Astrocyte (in vitro differentiated cells and primary cell): ENCODE measurements at regions not wholly inside any gene's neighbourhood (a gene's known extent, or its start where the extent isn't known, plus 50 kb on each side); places are given as distances from the start of the nearest gene placed in this dataset.

Experiments
- DNase-seq: peaks from one replicate; pipeline ENCODE4 v3.0.0-alpha.2; 2010; ENCODE audit warnings: low read depth
- FAIRE-seq: peaks from 2 replicates; lab custom pipeline; 2011; peaks lifted over from hg19 to GRCh38; lab: Jason Lieb, UNC
- H2AFZ ChIP-seq: 2 replicates; pipeline ENCODE4 v1.6.0; 2012; ENCODE audit warnings: low read depth, low read length, inconsistent platforms
- H3K27ac ChIP-seq: 2 replicates; pipeline ENCODE4 v1.5.1; 2011; ENCODE audit warnings: low read depth, low read length, inconsistent platforms
- H3K27me3 ChIP-seq: 2 replicates; pipeline ENCODE4 v1.6.0; 2011; ENCODE audit warnings: low read length, inconsistent platforms; ENCODE audit not compliant: insufficient read depth
- H3K36me3 ChIP-seq: 2 replicates; pipeline ENCODE4 v1.5.1; 2011; ENCODE audit warnings: low read length, inconsistent platforms; ENCODE audit not compliant: insufficient read depth
- H3K4me1 ChIP-seq: 2 replicates; pipeline ENCODE4 v1.5.1; 2011; ENCODE audit warnings: low read length, inconsistent platforms; ENCODE audit not compliant: insufficient read depth
- H3K4me2 ChIP-seq: 2 replicates; pipeline ENCODE4 v1.6.0; 2012; ENCODE audit warnings: low read length, inconsistent platforms
- H3K4me3 ChIP-seq: 2 replicates; pipeline ENCODE4 v1.5.1; 2011; ENCODE audit warnings: low read depth, mild to moderate bottlenecking, low read length, inconsistent platforms; ENCODE audit not compliant: insufficient read depth
- H3K79me2 ChIP-seq: 2 replicates; pipeline ENCODE4 v1.6.0; 2012; ENCODE audit warnings: mild to moderate bottlenecking, low read length, inconsistent platforms; ENCODE audit not compliant: insufficient read depth
- H3K9ac ChIP-seq: 2 replicates; pipeline ENCODE4 v1.6.0; 2012; ENCODE audit warnings: mild to moderate bottlenecking, low read length, inconsistent platforms
- H3K9me3 ChIP-seq: 2 replicates; pipeline ENCODE4 v1.5.1; 2012; ENCODE audit warnings: low read depth, mild to moderate bottlenecking, low read length, inconsistent platforms; ENCODE audit not compliant: insufficient read depth
- H4K20me1 ChIP-seq: 2 replicates; pipeline ENCODE4 v1.6.0; 2012; ENCODE audit warnings: low read length, inconsistent platforms; ENCODE audit not compliant: insufficient read depth
- H3K27ac Mint-ChIP-seq: one replicate; pipeline ENCODE4 v1.8.0; 2021; ENCODE audit warnings: mild to moderate bottlenecking, mixed read lengths; ENCODE audit not compliant: unreplicated experiment
- H3K27me3 Mint-ChIP-seq: one replicate; pipeline ENCODE4 v1.8.0; 2021; ENCODE audit warnings: low read depth, mixed read lengths; ENCODE audit not compliant: unreplicated experiment
- H3K36me3 Mint-ChIP-seq: one replicate; pipeline ENCODE4 v1.8.0; 2021; ENCODE audit warnings: low read depth, mixed read lengths; ENCODE audit not compliant: unreplicated experiment
- H3K4me1 Mint-ChIP-seq: one replicate; pipeline ENCODE4 v1.8.0; 2021; ENCODE audit warnings: low read depth, mixed read lengths; ENCODE audit not compliant: unreplicated experiment
- H3K4me3 Mint-ChIP-seq: one replicate; pipeline ENCODE4 v1.8.0; 2021; ENCODE audit warnings: mild to moderate bottlenecking, moderate library complexity, mixed read lengths; ENCODE audit not compliant: unreplicated experiment
- H3K9me3 Mint-ChIP-seq: one replicate; pipeline ENCODE4 v1.8.0; 2021; ENCODE audit warnings: mild to moderate bottlenecking, mixed read lengths; ENCODE audit not compliant: unreplicated experiment
- EZH2 ChIP-seq: IDR thresholded peaks from 2 replicates; pipeline ENCODE4 v1.6.1; 2012; ENCODE audit warnings: mild to moderate bottlenecking, low read length, inconsistent platforms; ENCODE audit not compliant: insufficient read depth
- TF ChIP-seq, protein P1 (sequence below): IDR thresholded peaks from 2 replicates; pipeline ENCODE4 v1.5.1; 2011; ENCODE audit warnings: low read depth, mild to moderate bottlenecking, inconsistent platforms, low read length, moderate library complexity; ENCODE audit not compliant: insufficient read depth

DNA sequence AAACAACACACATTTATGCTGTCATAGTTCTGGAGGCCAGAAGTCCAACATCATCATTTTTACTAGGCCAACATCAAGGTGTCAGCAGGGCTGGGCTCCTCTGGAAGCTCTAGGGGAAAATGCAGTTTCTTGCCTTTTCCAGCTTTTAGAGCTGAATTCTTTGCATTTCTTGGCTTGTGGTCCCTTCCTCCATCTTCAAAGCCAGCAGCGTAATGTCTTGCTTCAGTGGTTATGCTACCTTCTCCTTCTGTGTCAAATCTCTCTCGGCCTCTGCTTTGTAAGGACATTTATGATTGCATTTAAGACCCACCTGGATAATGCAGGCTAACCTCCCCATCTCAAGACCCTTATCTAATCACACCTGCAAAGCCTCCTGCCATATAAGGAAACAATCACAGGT is 66.5 kb upstream of the ANKRD1 start:
- no peak for TF ChIP-seq EZH2
- TF ChIP-seq, protein P1, sequence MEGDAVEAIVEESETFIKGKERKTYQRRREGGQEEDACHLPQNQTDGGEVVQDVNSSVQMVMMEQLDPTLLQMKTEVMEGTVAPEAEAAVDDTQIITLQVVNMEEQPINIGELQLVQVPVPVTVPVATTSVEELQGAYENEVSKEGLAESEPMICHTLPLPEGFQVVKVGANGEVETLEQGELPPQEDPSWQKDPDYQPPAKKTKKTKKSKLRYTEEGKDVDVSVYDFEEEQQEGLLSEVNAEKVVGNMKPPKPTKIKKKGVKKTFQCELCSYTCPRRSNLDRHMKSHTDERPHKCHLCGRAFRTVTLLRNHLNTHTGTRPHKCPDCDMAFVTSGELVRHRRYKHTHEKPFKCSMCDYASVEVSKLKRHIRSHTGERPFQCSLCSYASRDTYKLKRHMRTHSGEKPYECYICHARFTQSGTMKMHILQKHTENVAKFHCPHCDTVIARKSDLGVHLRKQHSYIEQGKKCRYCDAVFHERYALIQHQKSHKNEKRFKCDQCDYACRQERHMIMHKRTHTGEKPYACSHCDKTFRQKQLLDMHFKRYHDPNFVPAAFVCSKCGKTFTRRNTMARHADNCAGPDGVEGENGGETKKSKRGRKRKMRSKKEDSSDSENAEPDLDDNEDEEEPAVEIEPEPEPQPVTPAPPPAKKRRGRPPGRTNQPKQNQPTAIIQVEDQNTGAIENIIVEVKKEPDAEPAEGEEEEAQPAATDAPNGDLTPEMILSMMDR, result no peak
- no peaks in the 10 kb centered on the region for H3K4me1 Mint-ChIP-seq
- Histone ChIP-seq H2AFZ (no peak overlapping the region), H3K9me3 (no peaks in the 10 kb centered on the region), H4K20me1 (no peaks in the 10 kb centered on the region), H3K4me1 (no peaks in the 10 kb centered on the region), H3K36me3 (no peaks in the 10 kb centered on the region), H3K79me2 (no peaks in the 10 kb centered on the region), H3K4me3 (no peak overlapping the region), H3K4me2 (no peak overlapping the region), H3K27ac (no peak overlapping the region), H3K9ac (no peak overlapping the region), H3K27me3 (no peaks in the 10 kb centered on the region)
- no peak overlapping the region for H3K27ac Mint-ChIP-seq
- DNase-seq (no peak), FAIRE-seq (no peak)
- peaks cover 13% of the 10 kb centered on the region for H3K27me3 Mint-ChIP-seq
- no peak overlapping the region for H3K4me3 Mint-ChIP-seq
- peaks cover 2% of the 10 kb centered on the region for H3K9me3 Mint-ChIP-seq
- no peaks in the 10 kb centered on the region for H3K36me3 Mint-ChIP-seq

DNA sequence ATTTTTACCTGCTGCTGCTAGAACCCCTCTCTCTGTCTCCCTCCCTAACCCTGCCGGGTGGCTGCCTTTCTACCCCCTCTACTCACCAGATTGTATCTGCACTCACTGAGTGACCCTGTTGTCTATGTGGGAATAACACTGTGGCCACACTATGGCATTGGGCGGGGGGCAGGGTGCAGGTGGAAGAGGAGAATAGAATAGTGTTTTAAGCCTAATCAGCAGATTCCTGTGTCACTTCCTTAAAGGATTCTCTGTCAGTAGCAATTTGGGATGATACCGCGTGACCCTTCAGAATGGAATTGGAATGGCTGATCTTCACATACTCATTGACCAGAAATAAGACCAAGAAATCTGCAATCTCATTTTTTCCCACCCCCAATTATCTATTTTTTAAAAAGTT is 67.1 kb upstream of the ANKRD1 start:
- no peaks in the 10 kb centered on the region for H3K79me2 ChIP-seq
- H3K4me3 Mint-ChIP-seq, result no peak overlapping the region
- no peak overlapping the region for H3K9ac ChIP-seq
- no peaks in the 10 kb centered on the region for H4K20me1 ChIP-seq
- no peaks in the 10 kb centered on the region for H3K27me3 ChIP-seq
- DNase-seq (no peak), FAIRE-seq (no peak)
- H3K36me3 ChIP-seq, result no peaks in the 10 kb centered on the region
- no peak for TF ChIP-seq EZH2
- TF ChIP-seq, protein P1, result no peak
- no peak overlapping the region for H3K4me3 ChIP-seq
- H3K9me3 Mint-ChIP-seq, result peaks cover 2% of the 10 kb centered on the region
- peaks cover 13% of the 10 kb centered on the region for H3K27me3 Mint-ChIP-seq
- H3K9me3 ChIP-seq, result no peaks in the 10 kb centered on the region
- H3K4me1 ChIP-seq, result no peaks in the 10 kb centered on the region
- no peak overlapping the region for H3K27ac ChIP-seq
- no peaks in the 10 kb centered on the region for H3K36me3 Mint-ChIP-seq
- H3K27ac Mint-ChIP-seq, result no peak overlapping the region
- no peak overlapping the region for H3K4me2 ChIP-seq
- no peaks in the 10 kb centered on the region for H3K4me1 Mint-ChIP-seq
- H2AFZ ChIP-seq, result no peak overlapping the region

DNA sequence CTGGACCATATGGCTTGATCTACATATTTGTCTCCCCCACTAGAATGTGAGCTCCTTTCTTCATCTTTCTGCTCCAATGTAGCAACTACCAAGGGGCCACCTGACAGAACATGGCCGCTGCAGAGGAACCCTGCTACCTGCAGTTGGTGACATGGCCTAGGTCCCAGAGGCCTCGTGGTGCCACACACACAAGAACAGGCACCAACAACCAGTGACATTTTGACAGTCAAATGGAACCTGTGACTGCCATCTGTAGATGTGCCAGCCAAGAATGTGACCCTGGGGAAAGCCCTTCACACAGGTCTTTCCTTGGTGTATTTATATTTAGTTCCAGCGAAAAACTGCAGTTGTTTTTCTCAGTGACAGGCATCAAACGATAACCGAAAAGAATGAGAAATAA is 67.9 kb upstream of the ANKRD1 start:
- Histone ChIP-seq H3K4me1 (no peaks in the 10 kb centered on the region), H3K4me2 (no peak overlapping the region), H3K9me3 (no peaks in the 10 kb centered on the region), H4K20me1 (no peaks in the 10 kb centered on the region), H3K27ac (no peak overlapping the region), H3K4me3 (no peak overlapping the region), H3K9ac (no peak overlapping the region), H3K36me3 (no peaks in the 10 kb centered on the region), H3K27me3 (no peaks in the 10 kb centered on the region), H2AFZ (no peak overlapping the region), H3K79me2 (no peaks in the 10 kb centered on the region)
- FAIRE-seq, result no peak
- TF ChIP-seq EZH2, result no peak
- TF ChIP-seq, protein P1, result no peak
- Mint-ChIP-seq H3K4me3 (no peak overlapping the region), H3K36me3 (no peaks in the 10 kb centered on the region), H3K9me3 (peaks cover 2% of the 10 kb centered on the region), H3K27ac (no peak overlapping the region), H3K4me1 (no peaks in the 10 kb centered on the region), H3K27me3 (peaks cover 11% of the 10 kb centered on the region)
- DNase-seq, result no peak
